GM21423 (cell line): ENCODE measurements at regions not wholly inside any gene's neighbourhood (a gene's known extent, or its start where the extent isn't known, plus 50 kb on each side); places are given as distances from the start of the nearest gene placed in this dataset.
"Not testable (repeated sequence)": the region's sequence is repeated elsewhere in the genome, so short reads cannot be mapped to it uniquely, and the experiment has no call there.

ENCODE experiments used
- ATAC-seq: cut with Tn5 transposase; IDR thresholded peaks from one replicate; pipeline ENCODE4 v1.9.1; 2021; ENCODE audit warnings: mild to moderate bottlenecking, moderate library complexity; ENCODE audit not compliant: unreplicated experiment

DNA sequence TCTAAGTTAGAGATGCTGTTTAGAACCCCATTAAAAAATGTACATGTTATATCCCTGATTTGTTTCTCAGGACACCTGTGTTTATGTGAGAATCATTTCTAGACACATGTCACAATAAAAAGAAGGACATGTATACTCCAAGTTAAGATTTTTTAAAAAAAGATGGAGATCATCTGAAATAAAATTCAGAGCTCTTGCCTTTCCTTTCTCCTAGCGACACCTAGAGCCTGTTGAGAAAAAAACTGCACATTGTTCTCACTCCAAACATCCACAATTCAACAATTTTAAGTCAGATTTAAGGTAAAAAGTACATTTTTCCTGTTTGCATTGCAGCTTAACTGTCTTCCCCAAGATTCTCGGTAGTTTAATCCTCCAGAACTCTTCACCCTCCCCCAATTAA, 171.8 kb downstream of the ATP6V0E2 start:
- ATAC-seq: not testable (repeated sequence)

DNA sequence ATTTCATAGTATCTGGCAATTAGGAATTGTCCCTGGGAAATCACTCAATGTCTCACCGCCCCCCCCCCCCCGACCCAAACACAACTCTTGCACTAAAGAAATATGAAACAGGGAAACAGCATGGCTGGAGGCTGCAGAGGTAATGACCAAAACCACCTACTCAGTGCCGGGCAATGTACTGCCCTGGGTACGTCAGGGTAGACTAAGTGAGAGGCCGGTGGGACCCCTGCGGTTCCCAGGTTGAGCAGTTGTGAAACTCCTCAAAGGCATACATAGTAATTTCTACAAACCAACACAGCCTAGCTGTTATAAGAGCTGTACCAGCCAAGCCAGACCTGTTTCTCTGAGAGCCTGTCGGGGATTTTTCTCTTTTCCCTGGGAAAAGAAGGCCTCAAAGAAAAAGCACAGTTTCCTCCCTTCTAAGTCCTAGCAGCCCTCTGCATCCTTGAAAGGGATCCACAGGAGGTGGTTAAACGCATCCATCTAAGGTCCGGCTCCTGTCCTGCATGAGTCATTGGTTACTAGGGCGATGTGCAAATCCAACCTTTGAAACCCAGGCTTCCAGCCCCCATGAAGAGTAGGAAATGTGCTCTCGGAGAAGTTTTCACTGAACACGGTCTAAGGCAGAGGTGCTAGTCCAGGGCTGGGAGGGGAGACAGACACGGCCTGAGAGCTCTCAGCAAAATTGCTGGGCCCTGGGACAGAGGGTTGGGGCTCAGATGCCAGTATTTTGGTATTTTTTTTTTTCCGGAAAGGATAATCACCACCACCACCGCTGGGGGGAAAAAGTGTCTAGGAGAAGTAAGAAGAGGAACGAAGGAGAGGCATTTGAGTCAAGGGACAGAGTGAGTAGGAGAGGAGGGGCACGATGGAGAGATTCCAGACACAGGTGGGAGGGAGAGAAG, 172.8 kb downstream of the ATP6V0E2 start:
- ATAC-seq: not testable (repeated sequence)

DNA sequence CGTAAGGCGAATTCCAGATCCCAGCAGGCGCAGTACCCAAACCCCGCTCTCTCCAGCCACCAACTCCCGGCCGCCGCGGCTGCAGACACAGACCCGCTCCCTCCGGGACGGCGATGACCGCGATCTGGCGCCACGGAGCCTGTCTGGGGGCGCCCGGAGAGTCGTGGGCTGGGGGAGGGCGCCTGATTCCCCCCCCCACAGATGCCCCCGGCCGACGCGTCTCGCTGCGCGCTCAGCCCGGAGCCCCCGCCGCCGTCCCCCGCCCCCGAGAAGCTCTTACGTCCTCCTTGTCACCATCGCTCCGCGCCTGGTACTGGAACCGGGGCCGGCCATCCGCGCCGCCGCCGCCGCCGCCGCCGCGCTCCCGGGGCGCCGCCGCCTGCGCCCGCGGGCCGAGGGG, 173.6 kb downstream of the ATP6V0E2 start:
- ATAC-seq: not testable (repeated sequence)

DNA sequence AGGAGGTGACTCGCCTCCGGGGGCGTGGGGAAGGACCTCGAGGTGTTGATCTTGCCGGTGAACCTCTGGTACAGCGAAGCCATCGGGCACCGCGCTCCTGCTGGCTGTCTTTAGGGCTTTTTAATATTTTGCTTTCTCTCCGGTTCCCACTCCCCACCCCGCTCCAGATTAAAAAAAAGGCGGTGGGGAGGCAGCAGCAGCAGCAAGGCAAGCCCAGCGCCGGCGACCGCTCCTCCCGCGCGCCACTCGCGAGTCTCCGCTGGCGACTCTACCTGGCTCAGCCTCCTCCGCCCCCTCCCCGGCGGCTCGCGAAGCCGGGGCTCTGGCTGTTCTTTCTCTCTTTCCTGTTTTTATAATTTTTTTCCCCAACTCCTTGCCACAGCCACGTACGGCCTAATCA, 174.0 kb downstream of the ATP6V0E2 start:
- not testable (repeated sequence) for ATAC-seq

DNA sequence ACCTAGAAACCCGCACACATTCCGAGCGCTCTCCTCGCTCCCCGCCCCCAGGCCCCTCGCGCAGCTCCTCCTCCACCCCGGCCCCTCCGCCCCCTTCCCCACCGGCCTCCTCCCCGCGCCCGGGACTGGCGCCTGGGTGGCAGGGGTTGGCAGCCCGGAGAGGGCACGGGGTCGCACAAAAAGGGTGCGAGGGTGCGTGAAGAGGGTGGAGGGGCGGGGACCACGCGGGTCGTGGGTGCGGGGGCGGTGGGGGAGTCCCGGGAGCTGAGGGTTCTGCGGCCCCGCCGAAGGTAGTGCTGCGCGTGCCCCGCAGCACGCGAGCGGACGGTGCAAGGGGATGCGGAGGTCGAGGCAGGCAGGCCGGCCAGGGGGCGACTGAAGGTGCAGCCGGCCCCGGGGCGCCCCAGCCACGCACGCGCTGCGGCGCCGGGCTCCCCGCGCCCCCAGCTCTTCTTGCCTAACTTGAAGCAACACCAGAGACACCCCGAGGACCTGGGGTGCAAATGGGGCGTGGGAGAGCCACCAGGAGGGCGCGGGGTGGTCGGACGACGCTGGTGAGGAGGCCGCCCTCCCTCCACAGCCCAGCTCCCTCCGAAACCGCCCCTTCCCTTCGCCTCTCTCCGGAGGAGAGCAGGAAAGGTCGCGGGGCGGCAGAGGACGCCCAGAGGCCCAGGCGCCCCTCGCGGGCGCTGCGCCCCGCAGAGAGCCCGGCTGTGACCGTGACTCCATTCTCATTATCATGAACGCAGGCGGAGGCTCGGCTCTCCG, 174.7 kb downstream of the ATP6V0E2 start:
- not testable (repeated sequence) for ATAC-seq

DNA sequence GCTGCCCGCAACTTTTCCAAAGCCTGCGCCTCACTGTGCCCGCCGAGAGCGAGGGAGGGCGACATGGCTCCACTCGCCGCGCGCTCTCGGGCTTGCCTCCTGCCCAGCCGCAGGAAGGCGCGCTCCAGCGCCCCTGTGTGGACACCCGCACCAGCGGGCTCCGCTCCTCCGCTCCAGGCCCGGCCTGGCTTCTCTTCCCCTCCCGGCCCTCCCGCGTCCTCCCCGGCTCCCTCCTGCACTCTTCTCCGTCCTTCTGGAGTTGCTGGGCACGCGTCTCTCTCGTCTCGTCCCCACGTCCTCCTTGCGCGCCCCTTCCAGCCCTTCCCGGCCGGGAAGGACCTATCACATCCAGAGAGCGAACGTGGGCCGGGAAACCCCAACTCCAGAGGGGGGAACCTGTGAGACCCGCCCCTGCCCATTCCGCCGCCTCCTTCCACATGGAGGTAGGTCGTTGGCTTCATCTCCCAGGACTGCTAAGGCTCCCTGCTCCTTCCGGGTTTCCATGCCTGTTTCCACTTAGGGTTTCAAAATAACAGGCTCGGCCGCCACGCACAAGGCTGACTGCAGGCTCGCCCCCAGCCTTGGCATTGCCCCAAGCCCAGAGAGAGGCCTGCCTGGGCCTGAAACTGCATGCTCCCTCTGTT, 175.4 kb downstream of the ATP6V0E2 start:
- not testable (repeated sequence) for ATAC-seq

DNA sequence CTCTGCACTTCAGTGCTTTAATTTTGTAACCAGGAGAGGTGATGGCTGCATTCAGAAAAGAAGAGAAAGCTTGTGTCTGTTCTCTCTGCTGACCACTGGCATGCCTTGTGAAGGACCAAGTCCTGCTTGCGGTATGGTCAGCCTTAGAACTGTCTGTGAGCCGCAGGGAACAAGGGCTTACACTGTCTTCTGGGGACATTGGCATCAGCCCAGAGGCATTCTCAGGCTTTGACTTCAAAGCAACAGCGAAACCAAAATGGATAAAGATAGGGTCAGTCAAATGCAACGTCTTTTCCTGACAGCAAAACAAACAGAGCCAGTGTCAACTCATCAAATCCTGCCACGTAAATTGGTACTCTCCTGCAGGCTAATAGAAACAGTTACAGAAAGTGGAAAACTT, 179.6 kb downstream of the ATP6V0E2 start:
- not testable (repeated sequence) for ATAC-seq

DNA sequence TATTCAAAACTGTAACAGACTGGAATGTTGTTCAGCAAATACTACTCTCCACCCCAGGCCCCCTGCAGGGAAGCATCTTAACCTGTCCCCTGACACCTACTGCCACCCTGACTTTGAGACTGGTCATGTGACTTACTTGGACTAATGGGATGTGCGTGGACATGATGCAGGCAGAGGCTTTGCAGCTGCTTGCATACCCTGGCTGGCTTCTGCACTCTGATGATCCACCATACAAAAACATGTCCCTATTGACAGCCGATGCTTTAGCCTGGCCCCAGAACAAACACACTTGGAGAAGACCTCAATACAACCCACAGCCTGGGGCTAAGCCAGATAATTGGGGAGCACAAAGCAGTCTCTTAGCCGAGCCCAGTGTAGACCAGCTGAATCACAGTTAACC, 180.5 kb downstream of the ATP6V0E2 start:
- ATAC-seq: not testable (repeated sequence)

DNA sequence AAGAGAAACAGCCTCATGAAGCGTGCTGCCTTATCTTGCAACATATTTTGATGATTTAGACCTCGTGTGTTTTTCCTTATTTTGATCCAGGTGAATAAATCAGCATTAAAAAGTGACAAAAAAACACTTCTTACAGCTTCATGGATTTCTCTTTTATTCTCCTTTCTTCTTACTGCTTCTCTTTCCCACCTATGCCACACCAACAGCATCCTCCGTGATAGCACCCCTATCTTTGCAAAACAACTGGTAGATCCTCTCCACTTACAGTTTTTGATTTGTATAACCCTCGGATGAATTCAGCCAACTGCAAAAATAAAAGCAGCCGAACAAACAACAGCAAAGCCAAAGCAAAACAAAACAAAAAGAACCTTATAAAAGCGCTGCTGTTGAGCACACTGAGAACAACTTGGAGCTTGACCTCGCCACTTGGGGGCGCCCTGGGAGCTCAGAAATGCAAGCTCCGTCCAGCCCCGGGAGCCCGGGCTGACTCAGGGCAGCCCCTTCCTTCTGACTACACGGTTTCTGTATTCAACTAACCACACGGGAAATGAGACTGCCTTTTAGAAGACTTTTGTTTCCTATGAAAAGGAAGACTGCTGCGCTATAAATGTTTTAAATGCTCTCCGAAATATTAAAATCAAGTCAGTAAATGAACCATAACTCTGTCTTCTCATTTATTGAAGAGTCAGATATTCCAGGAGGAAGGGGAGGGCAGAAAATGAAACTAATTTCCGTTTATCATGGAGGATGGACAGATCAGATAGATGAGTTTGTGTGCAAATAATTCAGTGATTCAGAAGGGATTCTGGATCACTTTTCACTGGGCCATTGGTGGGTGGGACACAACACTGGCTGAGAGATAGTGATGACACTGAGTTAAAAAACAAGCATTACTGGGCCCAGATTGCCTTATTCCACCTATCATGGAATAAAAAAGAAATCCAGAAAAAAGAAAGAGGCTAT, 186.8 kb downstream of the ATP6V0E2 start:
- ATAC-seq: peak; percentile 97

DNA sequence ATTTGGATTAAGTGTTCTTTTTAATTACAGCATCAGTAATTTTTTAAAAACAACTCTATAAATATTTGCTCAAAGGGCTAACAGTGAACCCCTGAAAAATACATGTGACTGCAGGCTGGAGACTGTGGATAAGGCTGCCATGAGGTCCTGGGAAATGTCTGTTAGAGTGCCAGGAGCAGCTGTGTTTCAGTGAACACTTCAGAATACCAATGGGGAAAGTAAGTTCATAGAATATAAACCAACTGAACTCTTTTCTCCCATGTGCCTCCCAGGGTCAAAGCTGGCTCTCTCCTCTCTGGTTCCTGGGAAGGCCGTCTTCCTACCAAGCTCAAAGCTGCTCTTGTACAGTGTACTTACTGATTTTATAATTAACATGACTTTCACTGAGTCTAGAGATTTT, 189.4 kb downstream of the ATP6V0E2 start:
- ATAC-seq: not testable (repeated sequence)

DNA sequence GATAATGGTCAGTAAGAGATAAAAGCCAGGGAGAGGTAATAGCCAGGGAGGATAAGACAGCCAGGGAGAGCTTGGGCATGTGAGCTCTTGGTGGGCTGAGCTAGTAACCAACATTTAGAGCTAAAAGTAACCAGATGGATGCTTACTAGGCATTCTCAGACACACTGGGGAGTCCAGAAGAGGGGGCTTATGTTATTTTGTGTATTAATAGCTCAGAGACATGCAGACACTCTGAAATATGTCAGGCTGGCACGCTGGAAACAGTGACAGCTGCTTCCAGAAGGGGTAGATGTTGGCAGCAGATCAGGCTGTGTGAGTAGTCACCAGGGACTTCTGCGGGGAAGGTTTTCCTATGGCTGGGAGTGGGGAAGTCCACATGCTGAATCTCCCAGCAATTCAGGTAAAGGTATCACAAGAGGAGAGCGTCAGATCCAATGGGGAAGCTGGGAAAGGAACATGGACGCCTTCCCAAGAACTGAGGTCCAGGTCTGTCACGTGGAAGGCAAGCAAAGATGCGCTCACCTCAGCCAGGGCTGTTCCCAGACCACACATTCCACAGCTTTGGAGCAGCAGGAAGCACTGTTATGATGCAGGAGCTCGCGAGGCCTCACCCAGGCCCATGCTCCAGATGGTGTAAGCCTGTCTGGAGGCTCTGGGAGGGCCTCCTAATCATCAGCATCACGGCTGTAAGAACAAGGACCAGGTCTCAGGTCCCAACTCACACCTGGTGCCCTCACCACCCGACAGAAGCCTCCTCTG, 196.0 kb downstream of the ATP6V0E2 start:
- ATAC-seq: not testable (repeated sequence)

DNA sequence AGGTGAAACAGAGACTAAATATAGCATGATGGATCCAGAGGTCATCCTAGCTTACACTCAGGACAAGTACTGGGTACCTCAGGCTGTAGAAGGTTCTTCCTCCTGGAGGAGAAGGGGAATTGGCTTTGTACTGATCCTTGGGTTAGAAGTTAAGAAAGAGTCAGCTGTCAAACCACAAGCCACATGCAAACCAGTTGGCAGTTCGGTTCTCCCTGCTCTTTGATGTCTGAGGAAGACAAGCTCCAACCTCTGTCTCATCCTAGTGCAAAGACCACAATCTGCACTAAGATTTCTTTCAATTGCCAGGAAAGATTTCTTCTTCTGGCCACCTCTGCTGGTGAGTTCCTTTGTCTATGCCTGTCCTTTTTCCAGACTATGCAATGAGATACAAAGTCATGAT, 203.8 kb downstream of the ATP6V0E2 start:
- not testable (repeated sequence) for ATAC-seq

DNA sequence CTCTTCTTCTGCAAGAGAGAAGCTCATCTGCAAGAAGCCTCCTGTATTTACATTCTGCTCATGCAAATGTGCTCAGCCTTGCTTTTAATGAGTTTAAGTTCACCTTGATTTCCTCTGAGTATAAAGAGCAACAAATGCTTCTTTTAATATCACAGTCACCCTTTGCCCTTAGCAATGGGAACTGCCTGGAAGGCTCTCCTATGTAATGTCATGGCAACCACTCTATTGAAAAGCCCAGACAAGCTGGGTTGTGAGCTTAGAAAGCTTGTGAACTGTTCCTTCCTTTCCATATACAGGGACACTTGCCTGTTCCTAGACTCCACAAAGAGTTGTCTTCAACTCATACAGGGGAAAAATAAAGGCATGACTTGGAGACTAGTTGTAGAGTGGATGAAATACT, 208.1 kb downstream of the ATP6V0E2 start:
- ATAC-seq: not testable (repeated sequence)

DNA sequence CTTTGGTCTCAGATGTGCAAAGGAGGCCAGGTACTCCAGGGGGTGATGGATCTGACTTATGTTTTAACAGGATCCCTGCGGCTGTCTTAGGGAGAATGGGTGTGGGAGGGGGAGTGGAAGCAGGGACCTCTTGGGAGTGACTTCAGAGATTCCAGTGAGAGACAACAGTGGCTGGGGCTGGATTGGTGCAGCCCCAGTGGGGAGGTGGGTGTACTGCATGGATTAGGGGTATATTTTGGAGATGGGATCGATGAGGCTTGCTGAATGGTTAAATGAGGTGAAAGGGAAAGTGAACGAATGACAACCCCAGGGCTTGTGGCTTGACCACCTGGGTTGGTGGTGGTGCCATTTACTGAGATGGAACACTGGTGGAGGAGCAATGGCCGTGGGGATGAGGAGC, 211.0 kb downstream of the ATP6V0E2 start:
- ATAC-seq: not testable (repeated sequence)

DNA sequence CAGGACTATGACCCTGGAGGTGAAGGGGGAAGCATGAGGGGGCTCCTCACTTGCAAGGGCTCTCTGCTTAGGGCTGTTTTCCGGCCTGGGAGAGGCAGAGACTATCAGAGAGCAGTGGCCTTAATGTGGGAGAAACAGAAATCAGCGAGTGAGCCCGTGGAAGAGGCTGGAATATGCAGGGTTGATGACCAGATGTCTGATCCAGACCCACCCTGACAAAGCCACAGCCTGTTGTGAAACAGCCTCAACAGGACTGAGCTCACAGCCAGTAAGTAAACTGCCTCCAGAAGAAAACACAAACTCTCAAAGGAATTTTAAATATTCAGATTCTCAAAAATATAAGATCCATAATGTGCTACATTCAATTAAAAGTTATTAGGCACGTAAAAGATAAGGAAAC, 213.7 kb downstream of the ATP6V0E2 start:
- not testable (repeated sequence) for ATAC-seq

DNA sequence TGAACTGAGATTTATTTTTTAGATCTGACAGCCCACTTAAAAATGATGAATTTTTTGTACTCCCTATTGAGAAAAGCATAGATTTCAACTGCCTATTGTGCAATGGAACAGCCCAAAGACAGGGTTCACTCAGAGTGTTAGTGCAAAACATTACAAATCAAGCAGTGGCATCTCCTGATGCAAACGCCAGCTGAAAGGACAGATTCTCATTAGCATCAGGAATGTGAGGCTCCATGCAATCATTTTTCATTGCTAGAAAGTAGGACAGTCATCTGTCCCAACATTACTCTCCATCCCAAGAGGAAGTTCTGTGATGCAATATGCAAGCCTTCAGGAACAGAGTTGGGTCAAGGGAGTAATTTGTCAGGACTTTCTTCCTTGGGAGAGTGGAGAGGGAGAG, 215.4 kb downstream of the ATP6V0E2 start:
- ATAC-seq: not testable (repeated sequence)

DNA sequence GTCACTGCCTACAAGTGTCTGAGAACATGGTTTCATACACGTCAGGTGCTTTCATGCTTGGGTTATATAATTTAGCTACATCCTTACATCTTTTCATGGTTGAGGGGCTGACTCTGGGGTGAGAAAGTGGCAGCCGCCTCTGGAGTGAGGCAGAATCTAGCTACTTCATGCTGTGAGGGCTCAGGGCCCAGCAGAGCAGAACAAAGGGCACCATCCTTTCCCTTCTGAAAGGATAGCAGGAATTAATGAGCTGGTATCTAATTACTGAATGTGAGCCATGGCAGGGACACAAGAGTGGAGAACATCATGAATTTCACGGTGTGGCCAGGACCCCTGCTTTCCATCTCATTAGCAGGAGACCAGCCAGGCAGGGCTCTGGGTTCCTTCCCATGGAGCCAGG, 217.0 kb downstream of the ATP6V0E2 start:
- not testable (repeated sequence) for ATAC-seq

DNA sequence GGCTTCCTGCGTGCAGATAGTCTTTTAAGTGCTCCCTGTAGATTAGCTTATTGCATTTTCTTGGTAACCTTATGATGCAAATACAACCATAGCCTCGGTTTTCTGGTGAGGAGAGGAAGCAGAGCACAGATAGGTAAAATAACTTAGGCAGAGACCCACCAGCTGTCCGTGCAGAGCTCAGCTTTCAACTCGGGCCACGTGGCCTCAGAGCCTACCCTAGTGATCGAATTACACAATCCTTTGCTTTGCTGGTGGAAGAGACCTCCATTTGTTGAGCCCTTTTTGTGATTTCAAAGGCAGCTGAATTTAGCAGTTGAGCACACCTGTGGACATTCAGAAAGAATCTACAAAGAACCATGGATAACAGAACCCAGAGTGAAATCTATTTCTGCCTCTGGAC, 220.1 kb downstream of the ATP6V0E2 start:
- not testable (repeated sequence) for ATAC-seq

DNA sequence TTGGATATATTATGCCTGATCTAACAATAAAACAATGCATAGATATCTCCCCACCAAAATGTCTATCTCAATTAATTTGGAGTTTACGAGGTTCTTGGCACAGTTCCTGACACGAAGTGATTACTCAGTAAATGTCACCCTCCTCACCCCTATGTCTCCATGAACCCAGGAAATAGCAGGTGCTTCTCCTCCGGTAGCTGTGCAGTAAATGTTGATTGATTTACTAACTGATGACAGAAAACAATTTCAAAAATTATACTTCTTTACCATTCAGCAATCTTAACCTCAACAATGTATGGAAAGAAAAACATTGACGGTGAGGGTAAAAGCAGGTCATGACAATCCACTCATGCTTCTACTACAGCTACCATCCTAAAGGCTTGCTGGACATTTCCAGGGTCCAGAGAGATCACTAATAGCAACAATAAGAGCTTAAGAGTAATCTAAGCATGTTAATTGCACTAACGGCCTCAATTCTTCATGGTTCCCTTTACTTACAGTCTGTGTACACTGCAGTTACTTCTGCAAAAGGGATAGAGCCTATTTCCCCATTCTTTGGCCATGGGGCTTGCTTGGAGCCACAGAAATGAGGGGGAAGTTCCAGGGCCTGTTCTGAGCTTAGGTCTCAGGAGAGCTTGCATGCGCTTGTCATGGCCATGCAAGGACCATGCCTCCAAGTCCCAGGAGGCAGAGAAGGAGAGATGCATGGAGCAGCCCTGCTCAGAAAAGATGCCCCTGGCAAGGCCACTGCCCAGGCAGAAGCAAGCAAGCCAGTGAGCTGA, 222.6 kb downstream of the ATP6V0E2 start:
- not testable (repeated sequence) for ATAC-seq
